ENCODE measurements at regions not wholly inside any gene's neighbourhood (a gene's known extent, or its start where the extent isn't known, plus 50 kb on each side); places are given as distances from the start of the nearest gene placed in this dataset.

DNA sequence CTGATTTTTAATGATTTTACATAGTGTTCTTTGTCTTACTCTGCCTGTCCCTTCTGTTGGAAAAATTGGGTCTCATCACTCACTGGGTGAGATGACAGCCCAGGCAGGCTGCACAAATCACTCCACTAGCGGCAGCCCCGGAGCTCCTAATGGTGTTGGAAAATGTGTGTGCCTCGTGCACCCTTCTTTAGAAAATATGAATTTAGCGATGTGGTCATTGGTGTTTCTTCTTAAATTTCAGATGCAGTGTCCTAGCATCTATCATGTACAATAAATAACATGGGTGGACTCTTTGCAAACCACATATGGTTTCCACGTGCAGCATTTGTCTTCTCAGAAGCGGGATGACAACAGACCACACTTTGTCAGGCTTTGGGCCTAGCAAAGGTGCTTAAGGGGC, 194.2 kb downstream of the ACKR3 start:
- ChIA-PET CTCF (no interaction called here), POLR2A (no interaction called here)
- no peak overlapping the region for H3K27ac Mint-ChIP-seq
- DNase-seq (ENCODE audit: low spot score): no peak
- TF ChIP-seq FOXJ3 (CRISPR knock-in tag; IDR thresholded peaks at IDR 0.05; ENCODE audit: borderline replicate concordance) (no peak), NR1H2 (CRISPR knock-in tag; IDR thresholded peaks at IDR 0.05) (no peak), GABPB1 (CRISPR knock-in tag; IDR thresholded peaks at IDR 0.05) (no peak), ZBTB21 (CRISPR knock-in tag; IDR thresholded peaks at IDR 0.05; ENCODE audit: borderline replicate concordance) (no peak), NFYB (CRISPR knock-in tag; conservative IDR thresholded peaks at IDR 0.05; ENCODE audit: low read depth) (no peak), PRRX2 (CRISPR knock-in tag; IDR thresholded peaks at IDR 0.05) (no peak), RORB (CRISPR knock-in tag; IDR thresholded peaks at IDR 0.05) (no peak), KAT7 (CRISPR knock-in tag; IDR thresholded peaks at IDR 0.05; ENCODE audit: borderline replicate concordance) (no peak), NR2C2 (CRISPR knock-in tag; IDR thresholded peaks at IDR 0.05) (no peak), NFE2L1 (CRISPR knock-in tag; IDR thresholded peaks at IDR 0.05) (no peak)
- TF ChIP-seq, protein P1, sequence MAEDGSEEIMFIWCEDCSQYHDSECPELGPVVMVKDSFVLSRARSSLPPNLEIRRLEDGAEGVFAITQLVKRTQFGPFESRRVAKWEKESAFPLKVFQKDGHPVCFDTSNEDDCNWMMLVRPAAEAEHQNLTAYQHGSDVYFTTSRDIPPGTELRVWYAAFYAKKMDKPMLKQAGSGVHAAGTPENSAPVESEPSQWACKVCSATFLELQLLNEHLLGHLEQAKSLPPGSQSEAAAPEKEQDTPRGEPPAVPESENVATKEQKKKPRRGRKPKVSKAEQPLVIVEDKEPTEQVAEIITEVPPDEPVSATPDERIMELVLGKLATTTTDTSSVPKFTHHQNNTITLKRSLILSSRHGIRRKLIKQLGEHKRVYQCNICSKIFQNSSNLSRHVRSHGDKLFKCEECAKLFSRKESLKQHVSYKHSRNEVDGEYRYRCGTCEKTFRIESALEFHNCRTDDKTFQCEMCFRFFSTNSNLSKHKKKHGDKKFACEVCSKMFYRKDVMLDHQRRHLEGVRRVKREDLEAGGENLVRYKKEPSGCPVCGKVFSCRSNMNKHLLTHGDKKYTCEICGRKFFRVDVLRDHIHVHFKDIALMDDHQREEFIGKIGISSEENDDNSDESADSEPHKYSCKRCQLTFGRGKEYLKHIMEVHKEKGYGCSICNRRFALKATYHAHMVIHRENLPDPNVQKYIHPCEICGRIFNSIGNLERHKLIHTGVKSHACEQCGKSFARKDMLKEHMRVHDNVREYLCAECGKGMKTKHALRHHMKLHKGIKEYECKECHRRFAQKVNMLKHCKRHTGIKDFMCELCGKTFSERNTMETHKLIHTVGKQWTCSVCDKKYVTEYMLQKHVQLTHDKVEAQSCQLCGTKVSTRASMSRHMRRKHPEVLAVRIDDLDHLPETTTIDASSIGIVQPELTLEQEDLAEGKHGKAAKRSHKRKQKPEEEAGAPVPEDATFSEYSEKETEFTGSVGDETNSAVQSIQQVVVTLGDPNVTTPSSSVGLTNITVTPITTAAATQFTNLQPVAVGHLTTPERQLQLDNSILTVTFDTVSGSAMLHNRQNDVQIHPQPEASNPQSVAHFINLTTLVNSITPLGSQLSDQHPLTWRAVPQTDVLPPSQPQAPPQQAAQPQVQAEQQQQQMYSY (CRISPR knock-in tag; IDR thresholded peaks at IDR 0.05): no peak
- TF ChIP-seq, protein P2, sequence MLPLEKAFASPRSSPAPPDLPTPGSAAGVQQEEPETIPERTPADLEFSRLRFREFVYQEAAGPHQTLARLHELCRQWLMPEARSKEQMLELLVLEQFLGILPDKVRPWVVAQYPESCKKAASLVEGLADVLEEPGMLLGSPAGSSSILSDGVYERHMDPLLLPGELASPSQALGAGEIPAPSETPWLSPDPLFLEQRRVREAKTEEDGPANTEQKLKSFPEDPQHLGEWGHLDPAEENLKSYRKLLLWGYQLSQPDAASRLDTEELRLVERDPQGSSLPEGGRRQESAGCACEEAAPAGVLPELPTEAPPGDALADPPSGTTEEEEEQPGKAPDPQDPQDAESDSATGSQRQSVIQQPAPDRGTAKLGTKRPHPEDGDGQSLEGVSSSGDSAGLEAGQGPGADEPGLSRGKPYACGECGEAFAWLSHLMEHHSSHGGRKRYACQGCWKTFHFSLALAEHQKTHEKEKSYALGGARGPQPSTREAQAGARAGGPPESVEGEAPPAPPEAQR (CRISPR knock-in tag; IDR thresholded peaks at IDR 0.05): no peak
- TF ChIP-seq, protein P3, sequence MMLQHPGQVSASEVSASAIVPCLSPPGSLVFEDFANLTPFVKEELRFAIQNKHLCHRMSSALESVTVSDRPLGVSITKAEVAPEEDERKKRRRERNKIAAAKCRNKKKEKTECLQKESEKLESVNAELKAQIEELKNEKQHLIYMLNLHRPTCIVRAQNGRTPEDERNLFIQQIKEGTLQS (CRISPR knock-in tag; conservative IDR thresholded peaks at IDR 0.05): no peak
- TF ChIP-seq, protein P4, sequence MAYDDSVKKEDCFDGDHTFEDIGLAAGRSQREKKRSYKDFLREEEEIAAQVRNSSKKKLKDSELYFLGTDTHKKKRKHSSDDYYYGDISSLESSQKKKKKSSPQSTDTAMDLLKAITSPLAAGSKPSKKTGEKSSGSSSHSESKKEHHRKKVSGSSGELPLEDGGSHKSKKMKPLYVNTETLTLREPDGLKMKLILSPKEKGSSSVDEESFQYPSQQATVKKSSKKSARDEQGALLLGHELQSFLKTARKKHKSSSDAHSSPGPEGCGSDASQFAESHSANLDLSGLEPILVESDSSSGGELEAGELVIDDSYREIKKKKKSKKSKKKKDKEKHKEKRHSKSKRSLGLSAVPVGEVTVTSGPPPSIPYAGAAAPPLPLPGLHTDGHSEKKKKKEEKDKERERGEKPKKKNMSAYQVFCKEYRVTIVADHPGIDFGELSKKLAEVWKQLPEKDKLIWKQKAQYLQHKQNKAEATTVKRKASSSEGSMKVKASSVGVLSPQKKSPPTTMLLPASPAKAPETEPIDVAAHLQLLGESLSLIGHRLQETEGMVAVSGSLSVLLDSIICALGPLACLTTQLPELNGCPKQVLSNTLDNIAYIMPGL (CRISPR knock-in tag; IDR thresholded peaks at IDR 0.05): no peak
- TF ChIP-seq, protein P5, sequence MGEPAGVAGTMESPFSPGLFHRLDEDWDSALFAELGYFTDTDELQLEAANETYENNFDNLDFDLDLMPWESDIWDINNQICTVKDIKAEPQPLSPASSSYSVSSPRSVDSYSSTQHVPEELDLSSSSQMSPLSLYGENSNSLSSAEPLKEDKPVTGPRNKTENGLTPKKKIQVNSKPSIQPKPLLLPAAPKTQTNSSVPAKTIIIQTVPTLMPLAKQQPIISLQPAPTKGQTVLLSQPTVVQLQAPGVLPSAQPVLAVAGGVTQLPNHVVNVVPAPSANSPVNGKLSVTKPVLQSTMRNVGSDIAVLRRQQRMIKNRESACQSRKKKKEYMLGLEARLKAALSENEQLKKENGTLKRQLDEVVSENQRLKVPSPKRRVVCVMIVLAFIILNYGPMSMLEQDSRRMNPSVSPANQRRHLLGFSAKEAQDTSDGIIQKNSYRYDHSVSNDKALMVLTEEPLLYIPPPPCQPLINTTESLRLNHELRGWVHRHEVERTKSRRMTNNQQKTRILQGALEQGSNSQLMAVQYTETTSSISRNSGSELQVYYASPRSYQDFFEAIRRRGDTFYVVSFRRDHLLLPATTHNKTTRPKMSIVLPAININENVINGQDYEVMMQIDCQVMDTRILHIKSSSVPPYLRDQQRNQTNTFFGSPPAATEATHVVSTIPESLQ (CRISPR knock-in tag; IDR thresholded peaks at IDR 0.05): no peak
- TF ChIP-seq, protein P6, sequence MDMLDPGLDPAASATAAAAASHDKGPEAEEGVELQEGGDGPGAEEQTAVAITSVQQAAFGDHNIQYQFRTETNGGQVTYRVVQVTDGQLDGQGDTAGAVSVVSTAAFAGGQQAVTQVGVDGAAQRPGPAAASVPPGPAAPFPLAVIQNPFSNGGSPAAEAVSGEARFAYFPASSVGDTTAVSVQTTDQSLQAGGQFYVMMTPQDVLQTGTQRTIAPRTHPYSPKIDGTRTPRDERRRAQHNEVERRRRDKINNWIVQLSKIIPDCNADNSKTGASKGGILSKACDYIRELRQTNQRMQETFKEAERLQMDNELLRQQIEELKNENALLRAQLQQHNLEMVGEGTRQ (CRISPR knock-in tag; IDR thresholded peaks at IDR 0.05): no peak
- TF ChIP-seq, protein P7, sequence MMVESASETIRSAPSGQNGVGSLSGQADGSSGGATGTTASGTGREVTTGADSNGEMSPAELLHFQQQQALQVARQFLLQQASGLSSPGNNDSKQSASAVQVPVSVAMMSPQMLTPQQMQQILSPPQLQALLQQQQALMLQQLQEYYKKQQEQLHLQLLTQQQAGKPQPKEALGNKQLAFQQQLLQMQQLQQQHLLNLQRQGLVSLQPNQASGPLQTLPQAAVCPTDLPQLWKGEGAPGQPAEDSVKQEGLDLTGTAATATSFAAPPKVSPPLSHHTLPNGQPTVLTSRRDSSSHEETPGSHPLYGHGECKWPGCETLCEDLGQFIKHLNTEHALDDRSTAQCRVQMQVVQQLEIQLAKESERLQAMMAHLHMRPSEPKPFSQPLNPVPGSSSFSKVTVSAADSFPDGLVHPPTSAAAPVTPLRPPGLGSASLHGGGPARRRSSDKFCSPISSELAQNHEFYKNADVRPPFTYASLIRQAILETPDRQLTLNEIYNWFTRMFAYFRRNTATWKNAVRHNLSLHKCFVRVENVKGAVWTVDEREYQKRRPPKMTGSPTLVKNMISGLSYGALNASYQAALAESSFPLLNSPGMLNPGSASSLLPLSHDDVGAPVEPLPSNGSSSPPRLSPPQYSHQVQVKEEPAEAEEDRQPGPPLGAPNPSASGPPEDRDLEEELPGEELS (CRISPR knock-in tag; IDR thresholded peaks at IDR 0.05): no peak
- TF ChIP-seq, protein P8, sequence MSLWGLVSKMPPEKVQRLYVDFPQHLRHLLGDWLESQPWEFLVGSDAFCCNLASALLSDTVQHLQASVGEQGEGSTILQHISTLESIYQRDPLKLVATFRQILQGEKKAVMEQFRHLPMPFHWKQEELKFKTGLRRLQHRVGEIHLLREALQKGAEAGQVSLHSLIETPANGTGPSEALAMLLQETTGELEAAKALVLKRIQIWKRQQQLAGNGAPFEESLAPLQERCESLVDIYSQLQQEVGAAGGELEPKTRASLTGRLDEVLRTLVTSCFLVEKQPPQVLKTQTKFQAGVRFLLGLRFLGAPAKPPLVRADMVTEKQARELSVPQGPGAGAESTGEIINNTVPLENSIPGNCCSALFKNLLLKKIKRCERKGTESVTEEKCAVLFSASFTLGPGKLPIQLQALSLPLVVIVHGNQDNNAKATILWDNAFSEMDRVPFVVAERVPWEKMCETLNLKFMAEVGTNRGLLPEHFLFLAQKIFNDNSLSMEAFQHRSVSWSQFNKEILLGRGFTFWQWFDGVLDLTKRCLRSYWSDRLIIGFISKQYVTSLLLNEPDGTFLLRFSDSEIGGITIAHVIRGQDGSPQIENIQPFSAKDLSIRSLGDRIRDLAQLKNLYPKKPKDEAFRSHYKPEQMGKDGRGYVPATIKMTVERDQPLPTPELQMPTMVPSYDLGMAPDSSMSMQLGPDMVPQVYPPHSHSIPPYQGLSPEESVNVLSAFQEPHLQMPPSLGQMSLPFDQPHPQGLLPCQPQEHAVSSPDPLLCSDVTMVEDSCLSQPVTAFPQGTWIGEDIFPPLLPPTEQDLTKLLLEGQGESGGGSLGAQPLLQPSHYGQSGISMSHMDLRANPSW (CRISPR knock-in tag; conservative IDR thresholded peaks at IDR 0.05; ENCODE audit: low read depth): no peak
- TF ChIP-seq, protein P9, sequence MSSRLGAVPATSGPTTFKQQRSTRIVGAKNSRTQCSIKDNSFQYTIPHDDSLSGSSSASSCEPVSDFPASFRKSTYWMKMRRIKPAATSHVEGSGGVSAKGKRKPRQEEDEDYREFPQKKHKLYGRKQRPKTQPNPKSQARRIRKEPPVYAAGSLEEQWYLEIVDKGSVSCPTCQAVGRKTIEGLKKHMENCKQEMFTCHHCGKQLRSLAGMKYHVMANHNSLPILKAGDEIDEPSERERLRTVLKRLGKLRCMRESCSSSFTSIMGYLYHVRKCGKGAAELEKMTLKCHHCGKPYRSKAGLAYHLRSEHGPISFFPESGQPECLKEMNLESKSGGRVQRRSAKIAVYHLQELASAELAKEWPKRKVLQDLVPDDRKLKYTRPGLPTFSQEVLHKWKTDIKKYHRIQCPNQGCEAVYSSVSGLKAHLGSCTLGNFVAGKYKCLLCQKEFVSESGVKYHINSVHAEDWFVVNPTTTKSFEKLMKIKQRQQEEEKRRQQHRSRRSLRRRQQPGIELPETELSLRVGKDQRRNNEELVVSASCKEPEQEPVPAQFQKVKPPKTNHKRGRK (CRISPR knock-in tag; IDR thresholded peaks at IDR 0.05; ENCODE audit: borderline replicate concordance): no peak
- H3K4me1 Mint-ChIP-seq: peaks cover 4% of the 10 kb centered on the region
- no peak overlapping the region for H3K4me3 Mint-ChIP-seq
- peaks cover 15% of the 10 kb centered on the region for H3K9me3 Mint-ChIP-seq
- no peaks in the 10 kb centered on the region; the same call in 1 of the 2 replicates for H3K27me3 Mint-ChIP-seq (ENCODE audit: low read depth)
- ATAC-seq: no peak
- peaks cover 11% of the 10 kb centered on the region for H3K36me3 Mint-ChIP-seq
